ENCODE measurements at regions not wholly inside any gene's neighbourhood (a gene's known extent, or its start where the extent isn't known, plus 50 kb on each side); places are given as distances from the start of the nearest gene placed in this dataset.

DNA sequence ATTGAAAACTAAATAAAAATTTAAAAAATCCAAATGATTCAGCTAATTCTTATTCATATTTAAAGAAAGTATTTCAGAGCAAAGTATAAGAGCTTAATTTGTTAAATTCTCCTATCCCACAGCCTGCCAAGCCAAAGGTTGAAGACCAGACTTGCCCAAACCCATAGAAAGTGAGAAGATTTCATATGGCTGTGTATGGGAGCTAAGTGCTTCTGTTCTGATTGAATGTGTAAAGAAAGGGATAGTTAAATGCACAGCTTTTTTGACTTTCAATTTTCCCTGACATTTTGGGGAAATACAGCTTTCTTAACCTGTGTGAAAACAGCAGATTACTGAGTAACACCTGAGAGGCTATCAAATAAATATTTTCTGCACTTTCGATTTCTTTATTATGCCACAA lies 125.0 kb upstream of the MTAP start:
- no peak overlapping the region for H3K4me3 ChIP-seq (ENCODE audit: low read depth, low read length)
- TF ChIP-seq, protein P1, sequence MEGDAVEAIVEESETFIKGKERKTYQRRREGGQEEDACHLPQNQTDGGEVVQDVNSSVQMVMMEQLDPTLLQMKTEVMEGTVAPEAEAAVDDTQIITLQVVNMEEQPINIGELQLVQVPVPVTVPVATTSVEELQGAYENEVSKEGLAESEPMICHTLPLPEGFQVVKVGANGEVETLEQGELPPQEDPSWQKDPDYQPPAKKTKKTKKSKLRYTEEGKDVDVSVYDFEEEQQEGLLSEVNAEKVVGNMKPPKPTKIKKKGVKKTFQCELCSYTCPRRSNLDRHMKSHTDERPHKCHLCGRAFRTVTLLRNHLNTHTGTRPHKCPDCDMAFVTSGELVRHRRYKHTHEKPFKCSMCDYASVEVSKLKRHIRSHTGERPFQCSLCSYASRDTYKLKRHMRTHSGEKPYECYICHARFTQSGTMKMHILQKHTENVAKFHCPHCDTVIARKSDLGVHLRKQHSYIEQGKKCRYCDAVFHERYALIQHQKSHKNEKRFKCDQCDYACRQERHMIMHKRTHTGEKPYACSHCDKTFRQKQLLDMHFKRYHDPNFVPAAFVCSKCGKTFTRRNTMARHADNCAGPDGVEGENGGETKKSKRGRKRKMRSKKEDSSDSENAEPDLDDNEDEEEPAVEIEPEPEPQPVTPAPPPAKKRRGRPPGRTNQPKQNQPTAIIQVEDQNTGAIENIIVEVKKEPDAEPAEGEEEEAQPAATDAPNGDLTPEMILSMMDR (IDR thresholded peaks at IDR 0.05; ENCODE audit: borderline replicate concordance, insufficient read depth, low read depth, low read length), result no peak

DNA sequence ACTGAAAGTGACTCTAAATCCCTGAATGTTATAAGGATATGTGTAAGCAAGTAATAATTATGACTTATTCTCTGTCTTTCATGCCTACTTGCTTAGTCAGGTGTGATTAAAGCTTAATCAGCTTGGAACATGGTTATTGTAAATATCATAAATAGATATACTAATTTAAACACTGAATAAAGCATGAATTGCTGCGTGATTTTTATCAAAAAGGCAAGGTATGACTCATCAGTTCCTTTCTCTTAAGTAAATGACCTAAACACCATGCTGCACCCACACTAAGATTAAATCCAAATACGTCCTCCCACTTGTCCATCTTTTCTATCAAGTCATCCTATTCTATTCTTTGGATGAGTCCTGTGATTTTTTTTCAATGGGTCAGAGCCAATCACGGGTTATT lies 124.6 kb upstream of the MTAP start:
- no peak overlapping the region for H3K4me3 ChIP-seq (ENCODE audit: low read depth, low read length)

GRCh38 chr9:21679432-21679831 lies 123.0 kb upstream of the MTAP start:
- no peak overlapping the region for H3K4me3 ChIP-seq (ENCODE audit: low read depth, low read length)
- TF ChIP-seq, protein P1 (IDR thresholded peaks at IDR 0.05; ENCODE audit: borderline replicate concordance, insufficient read depth, low read depth, low read length), result no peak

More for the DNA sequence above, 124.6 kb upstream of the MTAP start:
- TF ChIP-seq, protein P1 (IDR thresholded peaks at IDR 0.05; ENCODE audit: borderline replicate concordance, insufficient read depth, low read depth, low read length), result no peak

- TF ChIP-seq, protein P1 (IDR thresholded peaks at IDR 0.05; ENCODE audit: borderline replicate concordance, insufficient read depth, low read depth, low read length), result no peak
- H3K4me3 ChIP-seq (ENCODE audit: low read depth, low read length), result no peak overlapping the region
Observed at GRCh38 chr9:21680590-21680989, 121.8 kb upstream of the MTAP start.

GRCh38 chr9:21681641-21682040 lies 120.8 kb upstream of the MTAP start:
- TF ChIP-seq, protein P1 (IDR thresholded peaks at IDR 0.05; ENCODE audit: borderline replicate concordance, insufficient read depth, low read depth, low read length), result no peak
- no peak overlapping the region for H3K4me3 ChIP-seq (ENCODE audit: low read depth, low read length)

- no peak overlapping the region for H3K4me3 ChIP-seq (ENCODE audit: low read depth, low read length)
- TF ChIP-seq, protein P1 (IDR thresholded peaks at IDR 0.05; ENCODE audit: borderline replicate concordance, insufficient read depth, low read depth, low read length), result no peak
Observed at GRCh38 chr9:21682381-21682780, 120.1 kb upstream of the MTAP start.

- H3K4me3 ChIP-seq (ENCODE audit: low read depth, low read length), result no peak overlapping the region
- TF ChIP-seq, protein P1 (IDR thresholded peaks at IDR 0.05; ENCODE audit: borderline replicate concordance, insufficient read depth, low read depth, low read length), result no peak
Observed at GRCh38 chr9:21682981-21683380, 119.5 kb upstream of the MTAP start.
